Keratinocyte (primary cell): ENCODE measurements at regions not wholly inside any gene's neighbourhood (a gene's known extent, or its start where the extent isn't known, plus 50 kb on each side); places are given as distances from the start of the nearest gene placed in this dataset.

ENCODE experiments used
- EZH2 ChIP-seq: IDR thresholded peaks from one replicate; pipeline ENCODE4 v1.6.1; 2012; ENCODE audit warnings: inconsistent platforms, mild to moderate bottlenecking, low read length, moderate library complexity
- TF ChIP-seq, protein P1 (sequence below), 3 experiments: IDR thresholded peaks in 1 of 3; conservative IDR thresholded peaks in 1 of 3; optimal IDR thresholded peaks in 1 of 3; 2 replicates in 2 of 3; 3 replicates in 1 of 3; pipeline versions ENCODE3 to v1.5.1; 2011; ENCODE audit warnings: low read length in 3 of 3, mild to moderate bottlenecking in 3 of 3, moderate library complexity in 2 of 3, control low read depth in 1 of 3, inconsistent platforms in 1 of 3; ENCODE audit not compliant: insufficient read depth in 2 of 3; ENCODE audit errors: extremely low read depth in 1 of 3

DNA sequence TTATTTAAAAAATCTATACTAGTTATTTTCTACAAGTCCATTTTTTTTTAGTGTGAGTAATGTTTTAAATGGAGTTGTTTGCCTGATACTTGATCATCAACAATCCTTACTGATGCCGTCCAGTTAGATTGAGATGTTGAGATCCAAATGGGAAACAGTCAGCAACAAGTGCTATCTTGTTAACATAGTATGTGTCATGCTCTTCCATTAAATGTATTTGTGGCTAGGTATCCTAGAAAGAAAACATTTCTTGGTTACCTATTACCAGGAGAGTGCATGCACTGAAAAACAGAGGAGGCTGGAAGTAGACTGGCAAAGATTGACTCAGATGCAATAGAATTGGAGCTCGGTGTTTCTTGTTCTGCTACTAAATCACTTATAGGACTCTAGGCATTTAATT, 123.4 kb upstream of the MAN2A1 start:
- TF ChIP-seq, protein P1, sequence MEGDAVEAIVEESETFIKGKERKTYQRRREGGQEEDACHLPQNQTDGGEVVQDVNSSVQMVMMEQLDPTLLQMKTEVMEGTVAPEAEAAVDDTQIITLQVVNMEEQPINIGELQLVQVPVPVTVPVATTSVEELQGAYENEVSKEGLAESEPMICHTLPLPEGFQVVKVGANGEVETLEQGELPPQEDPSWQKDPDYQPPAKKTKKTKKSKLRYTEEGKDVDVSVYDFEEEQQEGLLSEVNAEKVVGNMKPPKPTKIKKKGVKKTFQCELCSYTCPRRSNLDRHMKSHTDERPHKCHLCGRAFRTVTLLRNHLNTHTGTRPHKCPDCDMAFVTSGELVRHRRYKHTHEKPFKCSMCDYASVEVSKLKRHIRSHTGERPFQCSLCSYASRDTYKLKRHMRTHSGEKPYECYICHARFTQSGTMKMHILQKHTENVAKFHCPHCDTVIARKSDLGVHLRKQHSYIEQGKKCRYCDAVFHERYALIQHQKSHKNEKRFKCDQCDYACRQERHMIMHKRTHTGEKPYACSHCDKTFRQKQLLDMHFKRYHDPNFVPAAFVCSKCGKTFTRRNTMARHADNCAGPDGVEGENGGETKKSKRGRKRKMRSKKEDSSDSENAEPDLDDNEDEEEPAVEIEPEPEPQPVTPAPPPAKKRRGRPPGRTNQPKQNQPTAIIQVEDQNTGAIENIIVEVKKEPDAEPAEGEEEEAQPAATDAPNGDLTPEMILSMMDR (optimal IDR thresholded peaks at IDR 0.05 in 1 of 3, IDR thresholded peaks at IDR 0.05 in 1 of 3, conservative IDR thresholded peaks at IDR 0.05 in 1 of 3; ENCODE audit: extremely low read depth in 1 of 3, insufficient read depth in 2 of 3, low read length in 3 of 3): no peak
- TF ChIP-seq EZH2: no peak
